ENCODE measurements at regions not wholly inside any gene's neighbourhood (a gene's known extent, or its start where the extent isn't known, plus 50 kb on each side); places are given as distances from the start of the nearest gene placed in this dataset.
"Not testable (repeated sequence)": the region's sequence is repeated elsewhere in the genome, so short reads cannot be mapped to it uniquely, and the experiment has no call there.

DNA sequence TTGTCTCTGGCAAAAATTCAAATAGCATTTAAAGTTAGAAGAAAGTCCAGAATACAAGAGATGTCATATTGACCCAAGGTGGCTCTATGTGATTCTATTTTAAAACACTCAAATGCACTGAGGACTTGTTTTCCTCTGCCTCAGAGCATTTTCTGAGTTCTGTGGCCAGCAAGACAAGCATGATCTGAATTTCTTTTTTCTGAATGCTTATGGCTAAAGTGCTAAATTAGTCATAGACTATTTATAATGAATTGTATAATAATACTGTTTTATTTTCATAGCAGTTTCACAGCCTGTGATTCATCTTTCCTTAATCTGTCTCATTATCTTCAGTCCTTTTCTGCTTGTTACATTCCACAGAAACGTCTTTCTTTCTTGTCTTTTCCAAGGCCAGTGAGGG is 63.9 kb upstream of the SEC22B start:
- not testable (repeated sequence) for TF ChIP-seq EZH2 (IDR thresholded peaks at IDR 0.05; ENCODE audit: insufficient read depth, poor library complexity, severe bottlenecking); EZH2phosphoT487 (IDR thresholded peaks at IDR 0.05; ENCODE audit: insufficient read depth, low read depth)
